Esophagus muscularis mucosa (tissue), 4 donors: ENCODE measurements at regions not wholly inside any gene's neighbourhood (a gene's known extent, or its start where the extent isn't known, plus 50 kb on each side); places are given as distances from the start of the nearest gene placed in this dataset.

ENCODE experiments used
- DNase-seq: peaks from one replicate; pipeline ENCODE4 v3.0.0-alpha.2; 2017; ENCODE audit errors: extremely low spot score
- H3K27ac ChIP-seq, 4 donors: fragments of 200-600 bp; sonication (generic); replicated peaks in 1 of 4; 1 replicate in 3 of 4; 2 replicates in 1 of 4; pipeline ENCODE4 v1.5.1; 2016 to 2019; ENCODE audit warnings: mild to moderate bottlenecking in 1 of 4
- H3K27me3 ChIP-seq, 4 donors: fragments of 200-600 bp; sonication (generic); one replicate each; pipeline versions ENCODE4 v1.5.1 to v1.6.0; 2016 to 2019
- H3K36me3 ChIP-seq, 4 donors: fragments of 200-600 bp; sonication (generic); one replicate each; pipeline ENCODE4 v1.5.1; 2016 to 2019
- H3K4me1 ChIP-seq, 4 donors: fragments of 200-600 bp; sonication (generic); one replicate each; pipeline ENCODE4 v1.5.1; 2016 to 2019
- H3K4me3 ChIP-seq, 4 donors: fragments of 200-600 bp; sonication (generic); 1 replicate in 2 of 4; 2 replicates in 2 of 4; pipeline ENCODE4 v1.5.1; 2016 to 2019; ENCODE audit warnings: mild to moderate bottlenecking in 4 of 4, moderate library complexity in 1 of 4
- H3K9me3 ChIP-seq, 4 donors: fragments of 200-600 bp; sonication (generic); 1 replicate in 3 of 4; 2 replicates in 1 of 4; pipeline ENCODE4 v1.5.1; 2016 to 2019
- EP300 ChIP-seq: sonication (generic); formaldehyde crosslinking; IDR thresholded peaks from one replicate; pipeline ENCODE4 v1.6.1; 2017; ENCODE audit warnings: antibody characterized with exemption
- POLR2A ChIP-seq: fragments of 450-650 bp; IDR thresholded peaks from one replicate; pipeline ENCODE4 v1.6.1; 2017; ENCODE audit warnings: antibody characterized with exemption, moderate library complexity, mild to moderate bottlenecking, low read depth
- POLR2AphosphoS5 ChIP-seq, 2 donors: sonication (generic); formaldehyde crosslinking; IDR thresholded peaks; one replicate each; pipeline ENCODE4 v1.6.1; 2017; ENCODE audit warnings: antibody characterized with exemption in 2 of 2
- WGBS: methylation state at CpG from one replicate; pipeline ENCODE4 v1.1.5; 2018; 5-methylcytosine and 5-hydroxymethylcytosine counted together
- intact Hi-C: fragments of 100-400 bp; cut with DNase I; formaldehyde crosslinking; loops from one replicate; pipeline ENCODE4 v1.15.1; 2023
- TF ChIP-seq, protein P1 (sequence below), 3 experiments: fragments of 200-600 bp in 2 of 3; fragments of 450-650 bp in 1 of 3; sonication (generic) in 2 of 3; IDR thresholded peaks; one replicate each; pipeline ENCODE4 v1.5.1; 2017 to 2019; ENCODE audit warnings: antibody characterized with exemption in 3 of 3, mild to moderate bottlenecking in 2 of 3, moderate library complexity in 1 of 3

DNA sequence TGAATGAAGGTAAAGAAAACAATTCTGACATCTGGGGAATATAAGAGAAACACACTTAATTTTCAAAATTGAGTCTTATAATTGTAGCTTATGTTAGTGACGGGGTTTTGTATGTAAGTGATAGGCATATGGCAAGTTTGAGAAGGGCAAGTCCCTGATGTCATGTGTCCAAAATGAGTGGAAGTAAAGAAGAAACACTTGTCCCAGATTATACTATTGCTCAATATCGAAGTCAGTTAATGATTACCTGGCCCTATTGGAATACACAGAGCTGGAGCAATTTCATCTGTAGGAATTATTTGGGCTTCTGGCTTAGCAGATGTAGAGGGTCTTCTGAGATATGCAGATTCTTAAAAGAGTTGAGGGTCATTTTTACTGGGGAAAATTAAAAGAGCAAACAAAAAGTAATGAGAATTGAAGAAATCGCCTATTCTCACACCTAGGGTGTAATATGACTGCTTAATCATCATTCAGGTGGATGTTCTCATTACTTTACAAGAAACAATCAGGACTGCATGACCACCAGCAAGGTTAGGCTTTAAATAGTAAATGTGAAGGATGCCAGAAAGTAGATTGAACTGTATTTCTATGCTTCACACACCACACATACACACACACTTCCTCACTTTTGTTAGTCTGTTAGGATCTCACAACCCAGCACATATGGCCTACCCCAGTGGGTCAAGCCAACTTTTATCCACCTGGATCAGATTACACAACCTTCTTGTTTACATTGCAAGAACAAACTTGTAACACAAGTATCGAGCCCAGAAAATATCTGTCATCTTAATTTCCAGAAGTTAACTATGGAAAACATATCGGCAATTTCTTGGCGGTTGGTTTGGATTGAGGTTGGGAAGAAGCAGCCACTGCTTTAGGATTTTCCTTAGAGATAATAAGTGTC is 183.3 kb upstream of the LRRC3B start:
- H3K9me3 ChIP-seq, result no peaks in the 10 kb centered on the region
- no peak overlapping the region for H3K27ac ChIP-seq
- no peak for DNase-seq
- H3K4me3 ChIP-seq, result no peak overlapping the region
- WGBS, result 72% methylated on average over 6 of the region's 6 CpGs
- TF ChIP-seq POLR2AphosphoS5 (IDR thresholded peaks at IDR 0.05) (no peak), EP300 (no peak), POLR2A (no peak)
- TF ChIP-seq, protein P1, sequence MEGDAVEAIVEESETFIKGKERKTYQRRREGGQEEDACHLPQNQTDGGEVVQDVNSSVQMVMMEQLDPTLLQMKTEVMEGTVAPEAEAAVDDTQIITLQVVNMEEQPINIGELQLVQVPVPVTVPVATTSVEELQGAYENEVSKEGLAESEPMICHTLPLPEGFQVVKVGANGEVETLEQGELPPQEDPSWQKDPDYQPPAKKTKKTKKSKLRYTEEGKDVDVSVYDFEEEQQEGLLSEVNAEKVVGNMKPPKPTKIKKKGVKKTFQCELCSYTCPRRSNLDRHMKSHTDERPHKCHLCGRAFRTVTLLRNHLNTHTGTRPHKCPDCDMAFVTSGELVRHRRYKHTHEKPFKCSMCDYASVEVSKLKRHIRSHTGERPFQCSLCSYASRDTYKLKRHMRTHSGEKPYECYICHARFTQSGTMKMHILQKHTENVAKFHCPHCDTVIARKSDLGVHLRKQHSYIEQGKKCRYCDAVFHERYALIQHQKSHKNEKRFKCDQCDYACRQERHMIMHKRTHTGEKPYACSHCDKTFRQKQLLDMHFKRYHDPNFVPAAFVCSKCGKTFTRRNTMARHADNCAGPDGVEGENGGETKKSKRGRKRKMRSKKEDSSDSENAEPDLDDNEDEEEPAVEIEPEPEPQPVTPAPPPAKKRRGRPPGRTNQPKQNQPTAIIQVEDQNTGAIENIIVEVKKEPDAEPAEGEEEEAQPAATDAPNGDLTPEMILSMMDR (IDR thresholded peaks at IDR 0.05), result no peak
- H3K27me3 ChIP-seq, result no peaks in the 10 kb centered on the region
- no peaks in the 10 kb centered on the region for H3K36me3 ChIP-seq
- intact Hi-C loops, result no loop called here
- H3K4me1 ChIP-seq, result peaks cover 0 to 6% (median 0%) of the 10 kb centered on the region in 4 donors

DNA sequence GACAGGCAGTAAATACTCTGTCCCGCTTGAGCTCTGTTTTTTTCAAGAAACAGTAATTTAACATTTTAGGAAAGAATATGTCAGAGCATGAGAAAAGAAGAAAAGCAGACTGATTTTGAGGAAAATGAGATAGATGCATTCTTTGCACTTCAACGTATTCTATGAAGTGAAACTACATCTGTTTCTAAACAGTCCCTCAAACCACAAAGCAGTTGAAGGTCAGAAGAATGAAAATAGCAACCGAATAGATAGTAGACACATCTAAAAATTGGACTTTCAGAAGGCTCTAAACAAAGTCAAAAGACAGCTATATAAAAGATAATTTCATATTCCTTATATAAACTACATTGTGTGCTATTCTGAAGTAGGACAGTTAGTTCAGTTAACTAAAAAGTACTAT is 172.6 kb upstream of the LRRC3B start:
- WGBS, result 35% methylated on average over 3 of the region's 3 CpGs
- peaks cover 0 to 4% (median 0%) of the 10 kb centered on the region in 4 donors for H3K4me1 ChIP-seq
- DNase-seq, result no peak
- H3K27me3 ChIP-seq, result no peaks in the 10 kb centered on the region
- H3K36me3 ChIP-seq, result no peaks in the 10 kb centered on the region
- no peak overlapping the region for H3K27ac ChIP-seq
- TF ChIP-seq POLR2A (no peak), POLR2AphosphoS5 (IDR thresholded peaks at IDR 0.05) (no peak), EP300 (no peak)
- TF ChIP-seq, protein P1 (IDR thresholded peaks at IDR 0.05), result no peak
- intact Hi-C loops, result no loop called here
- H3K9me3 ChIP-seq, result no peaks in the 10 kb centered on the region
- no peak overlapping the region for H3K4me3 ChIP-seq

DNA sequence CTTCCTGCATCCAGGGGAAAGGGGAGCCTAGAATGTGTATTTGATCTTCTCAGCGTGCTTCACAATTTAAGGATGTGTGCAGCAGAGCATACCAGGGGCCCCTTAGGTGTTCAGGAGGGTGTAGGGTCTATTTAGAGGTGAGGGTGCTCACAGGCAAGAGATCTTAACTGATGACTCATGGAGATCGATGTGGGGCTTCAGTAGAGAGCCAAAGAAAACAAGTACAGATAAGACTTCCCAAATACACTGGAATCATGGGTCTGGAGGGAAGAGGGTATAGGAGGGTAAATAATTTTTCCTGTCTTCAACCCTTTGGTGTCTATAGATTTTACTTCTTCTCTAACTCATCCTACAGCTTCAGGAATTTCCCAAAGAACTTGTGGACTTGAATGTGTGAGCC is 170.2 kb upstream of the LRRC3B start:
- no peaks in the 10 kb centered on the region for H3K36me3 ChIP-seq
- intact Hi-C loops, result no loop called here
- TF ChIP-seq POLR2A, result no peak
- TF ChIP-seq EP300, result no peak
- TF ChIP-seq, protein P1 (IDR thresholded peaks at IDR 0.05), result no peak
- TF ChIP-seq POLR2AphosphoS5 (IDR thresholded peaks at IDR 0.05), result no peak
- no peak for DNase-seq
- peaks cover 0 to 4% (median 0%) of the 10 kb centered on the region in 4 donors for H3K4me1 ChIP-seq
- WGBS, result 61% methylated on average over 2 of the region's 2 CpGs
- no peak overlapping the region for H3K27ac ChIP-seq
- H3K9me3 ChIP-seq, result no peaks in the 10 kb centered on the region
- no peak overlapping the region for H3K4me3 ChIP-seq
- H3K27me3 ChIP-seq, result no peaks in the 10 kb centered on the region

DNA sequence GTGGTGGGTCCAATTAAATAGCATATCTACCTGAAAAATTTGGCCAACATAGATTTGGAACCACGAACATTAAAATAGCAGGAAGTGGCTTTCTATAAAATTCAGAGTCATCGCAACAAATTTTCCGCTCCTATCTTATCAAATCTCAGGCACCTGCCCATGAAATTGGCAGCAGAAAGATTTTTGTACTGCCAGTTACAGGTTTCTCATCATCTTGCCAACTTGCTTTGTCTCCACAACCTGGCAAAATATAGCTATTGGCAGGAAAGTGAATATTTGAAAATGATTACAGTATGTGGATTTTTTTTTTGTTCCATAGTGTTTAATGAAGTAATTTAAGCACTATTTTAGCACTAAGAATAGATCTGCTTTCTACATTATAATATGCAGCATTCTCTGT is 161.6 kb upstream of the LRRC3B start:
- DNase-seq, result no peak
- H3K4me1 ChIP-seq, result no peaks in the 10 kb centered on the region
- H3K36me3 ChIP-seq, result no peaks in the 10 kb centered on the region
- H3K27me3 ChIP-seq, result no peaks in the 10 kb centered on the region
- 75% methylated on average over 3 of the region's 3 CpGs for WGBS
- no peak overlapping the region for H3K4me3 ChIP-seq
- peaks cover 0 to 5% (median 2%) of the 10 kb centered on the region in 4 donors for H3K9me3 ChIP-seq
- H3K27ac ChIP-seq, result no peak overlapping the region
- TF ChIP-seq, protein P1 (IDR thresholded peaks at IDR 0.05), result no peak
- TF ChIP-seq POLR2AphosphoS5 (IDR thresholded peaks at IDR 0.05), result no peak
- no peak for TF ChIP-seq POLR2A
- no peak for TF ChIP-seq EP300
- intact Hi-C loops, result no loop called here
